GM23338 (cell line): ENCODE measurements at regions not wholly inside any gene's neighbourhood (a gene's known extent, or its start where the extent isn't known, plus 50 kb on each side); places are given as distances from the start of the nearest gene placed in this dataset.

Source experiments
- ATAC-seq: fragments of 200-7000 bp; cut with Tn5 transposase; 3 replicates; pipeline ENCODE4 v1.9.1; 2020
- DNase-seq: peaks from one replicate; pipeline ENCODE4 v3.0.0-alpha.2; 2015; ENCODE audit warnings: low spot score
- H2AFZ ChIP-seq: fragments of 200-600 bp; sonication (generic); 2 replicates; pipeline ENCODE4 v1.8.0; 2016; ENCODE audit warnings: antibody characterized with exemption, mild to moderate bottlenecking, moderate library complexity
- H3F3A ChIP-seq: fragments of 200-600 bp; sonication (generic); replicated peaks from 2 replicates; pipeline ENCODE4 v1.8.0; 2017; ENCODE audit warnings: antibody characterized with exemption, mixed run types, low read depth
- H3K27ac ChIP-seq: fragments of 200-600 bp; sonication (generic); 2 replicates; pipeline ENCODE4 v1.6.1; 2016; ENCODE audit warnings: low read depth
- H3K27me3 ChIP-seq: fragments of 200-600 bp; sonication (generic); 2 replicates; pipeline ENCODE4 v1.8.0; 2016; ENCODE audit warnings: mild to moderate bottlenecking, mixed run types, moderate library complexity; ENCODE audit not compliant: insufficient read depth
- H3K36me3 ChIP-seq: fragments of 200-600 bp; sonication (generic); 2 replicates; pipeline ENCODE4 v1.8.0; 2016; ENCODE audit warnings: mild to moderate bottlenecking; ENCODE audit not compliant: insufficient read depth
- H3K4me1 ChIP-seq: fragments of 200-600 bp; sonication (generic); 2 replicates; pipeline ENCODE4 v1.8.0; 2016; ENCODE audit warnings: mild to moderate bottlenecking, moderate library complexity; ENCODE audit not compliant: insufficient read depth
- H3K4me2 ChIP-seq: fragments of 200-600 bp; sonication (generic); 2 replicates; pipeline ENCODE4 v1.7.1; 2017; ENCODE audit warnings: mixed run types
- H3K4me3 ChIP-seq: fragments of 200-600 bp; sonication (generic); 2 replicates; pipeline ENCODE4 v1.6.1; 2016; ENCODE audit warnings: mixed run types
- H3K79me2 ChIP-seq: fragments of 200-600 bp; sonication (generic); replicated peaks from 2 replicates; pipeline ENCODE4 v1.8.0; 2017; ENCODE audit warnings: mild to moderate bottlenecking; ENCODE audit not compliant: insufficient read depth
- H3K9me2 ChIP-seq: fragments of 200-600 bp; sonication (generic); 2 replicates; pipeline ENCODE4 v1.8.0; 2017; ENCODE audit not compliant: insufficient read depth
- H4K20me1 ChIP-seq: fragments of 200-600 bp; sonication (generic); replicated peaks from 2 replicates; pipeline ENCODE4 v1.8.0; 2017; ENCODE audit warnings: mild to moderate bottlenecking; ENCODE audit not compliant: insufficient read depth
- H3K27ac Mint-ChIP-seq: 2 replicates; pipeline ENCODE4 v1.8.0; 2020; ENCODE audit warnings: inconsistent platforms, mild to moderate bottlenecking, moderate library complexity, mixed read lengths
- H3K27me3 Mint-ChIP-seq: 3 replicates; pipeline ENCODE4 v1.8.0; 2022; ENCODE audit warnings: low read depth, mild to moderate bottlenecking, moderate library complexity, mixed read lengths, inconsistent platforms; ENCODE audit not compliant: insufficient read depth, poor library complexity
- H3K36me3 Mint-ChIP-seq: 3 replicates; pipeline ENCODE4 v1.8.0; 2021; ENCODE audit warnings: low read depth, mild to moderate bottlenecking, inconsistent platforms, moderate library complexity, mixed read lengths
- H3K4me1 Mint-ChIP-seq: 3 replicates; pipeline ENCODE4 v1.8.0; 2020; ENCODE audit warnings: mild to moderate bottlenecking, inconsistent platforms, mixed read lengths
- H3K4me3 Mint-ChIP-seq: 3 replicates; pipeline ENCODE4 v1.8.0; 2021; ENCODE audit warnings: moderate library complexity, mild to moderate bottlenecking, inconsistent platforms, mixed read lengths
- H3K9me3 Mint-ChIP-seq: 3 replicates; pipeline ENCODE4 v1.8.0; 2020; ENCODE audit warnings: moderate library complexity, mild to moderate bottlenecking, inconsistent platforms, mixed read lengths
- CREB1 ChIP-seq: fragments of 250-450 bp; sonication (Bioruptor Pico); IDR thresholded peaks from 2 replicates; pipeline ENCODE4 v1.5.0; 2020; ENCODE audit warnings: low read depth, mild to moderate bottlenecking, moderate library complexity
- EZH2 ChIP-seq: fragments of 200-600 bp; sonication (generic); IDR thresholded peaks from one replicate; pipeline ENCODE4 v1.8.0; 2017; ENCODE audit warnings: antibody characterized with exemption, mild to moderate bottlenecking, low read depth; ENCODE audit not compliant: unreplicated experiment
- EZH2phosphoT487 ChIP-seq: fragments of 200-600 bp; sonication (generic); IDR thresholded peaks from one replicate; pipeline ENCODE4 v1.8.1; 2018; ENCODE audit warnings: antibody characterized with exemption; ENCODE audit not compliant: unreplicated experiment
- JUNB ChIP-seq: IDR thresholded peaks from one replicate; pipeline ENCODE4 v1.6.1; 2016; ENCODE audit warnings: antibody characterized with exemption; ENCODE audit not compliant: unreplicated experiment
- NANOG ChIP-seq: IDR thresholded peaks from 2 replicates; pipeline ENCODE4 v1.6.1; 2016; ENCODE audit warnings: antibody characterized with exemption, borderline replicate concordance
- POLR2AphosphoS5 ChIP-seq: IDR thresholded peaks from 2 replicates; pipeline ENCODE4 v1.6.1; 2016; ENCODE audit warnings: antibody characterized with exemption, low read depth
- STAT1 ChIP-seq: IDR thresholded peaks from one replicate; pipeline ENCODE4 v1.6.1; 2016; ENCODE audit warnings: antibody characterized with exemption; ENCODE audit not compliant: unreplicated experiment
- ZNF114 ChIP-seq: fragments of 250-450 bp; sonication (Bioruptor Pico); IDR thresholded peaks from 2 replicates; pipeline ENCODE4 v1.5.0; 2020; ENCODE audit warnings: mild to moderate bottlenecking, moderate library complexity
- ZNF331 ChIP-seq: fragments of 250-450 bp; sonication (Bioruptor Pico); IDR thresholded peaks from 2 replicates; pipeline ENCODE4 v1.5.0; 2020; ENCODE audit warnings: low read depth, mild to moderate bottlenecking, moderate library complexity
- TF ChIP-seq, protein P1 (sequence below): IDR thresholded peaks from one replicate; pipeline ENCODE4 v1.6.1; 2018; ENCODE audit warnings: antibody characterized with exemption; ENCODE audit not compliant: unreplicated experiment
- TF ChIP-seq, protein P2 (sequence below), 2 experiments: fragments of 200-600 bp in 1 of 2; sonication (generic) in 1 of 2; conservative IDR thresholded peaks; 2 replicates each; pipeline versions ENCODE4 v1.5.1 to v1.6.1; 2016 to 2017; ENCODE audit warnings: antibody characterized with exemption in 2 of 2, low read depth in 2 of 2, mild to moderate bottlenecking in 2 of 2, moderate library complexity in 1 of 2
- TF ChIP-seq, protein P3 (sequence below): fragments of 250-450 bp; sonication (Bioruptor Pico); IDR thresholded peaks from 2 replicates; pipeline ENCODE4 v1.5.0; 2020; ENCODE audit warnings: mild to moderate bottlenecking, moderate library complexity
- TF ChIP-seq, protein P4 (sequence below): IDR thresholded peaks from 2 replicates; pipeline ENCODE4 v1.6.1; 2016; ENCODE audit warnings: antibody characterized with exemption

DNA sequence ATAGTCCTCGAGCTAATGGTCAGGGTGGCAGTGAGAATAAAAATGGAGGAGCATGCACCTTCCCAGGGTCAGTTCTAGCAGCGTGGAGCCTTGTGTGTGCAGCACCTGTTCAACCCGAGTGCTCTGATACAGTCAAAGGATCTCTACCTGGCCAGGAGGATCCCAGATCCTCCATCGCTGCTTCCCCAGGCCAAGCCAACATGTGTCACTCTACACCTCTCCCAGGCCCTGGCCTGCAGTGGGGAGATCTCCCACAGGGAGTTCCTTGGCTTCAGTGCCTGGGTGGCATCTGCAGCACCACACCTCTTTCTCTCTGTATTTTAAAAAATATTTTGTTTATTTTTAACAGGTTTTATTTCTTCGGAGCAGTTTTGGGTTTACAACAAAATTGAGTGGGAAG is 414.8 kb upstream of the C2CD4B start:
- Histone ChIP-seq H3K27me3 (no peaks in the 10 kb centered on the region), H3K27ac (no peak overlapping the region), H3F3A (no peaks in the 10 kb centered on the region), H3K4me3 (no peak overlapping the region), H3K9me2 (no peaks in the 10 kb centered on the region), H2AFZ (no peak overlapping the region), H3K79me2 (no peaks in the 10 kb centered on the region), H3K4me2 (no peak overlapping the region), H4K20me1 (0 out of 2 replicates have a peak, but pooled peaks cover 3% of the 10 kb centered on the region), H3K36me3 (no peaks in the 10 kb centered on the region), H3K4me1 (peaks cover 19% of the 10 kb centered on the region)
- no peak overlapping the region for H3K4me3 Mint-ChIP-seq
- DNase-seq (no peak), ATAC-seq (no peak)
- peaks cover 6% of the 10 kb centered on the region for H3K27me3 Mint-ChIP-seq
- H3K36me3 Mint-ChIP-seq = no peaks in the 10 kb centered on the region
- H3K9me3 Mint-ChIP-seq = no peaks in the 10 kb centered on the region
- peaks cover 30% of the 10 kb centered on the region for H3K4me1 Mint-ChIP-seq
- H3K27ac Mint-ChIP-seq = no peak overlapping the region
- no peak for TF ChIP-seq ZNF331 (CRISPR knock-in tag)
- TF ChIP-seq, protein P1, sequence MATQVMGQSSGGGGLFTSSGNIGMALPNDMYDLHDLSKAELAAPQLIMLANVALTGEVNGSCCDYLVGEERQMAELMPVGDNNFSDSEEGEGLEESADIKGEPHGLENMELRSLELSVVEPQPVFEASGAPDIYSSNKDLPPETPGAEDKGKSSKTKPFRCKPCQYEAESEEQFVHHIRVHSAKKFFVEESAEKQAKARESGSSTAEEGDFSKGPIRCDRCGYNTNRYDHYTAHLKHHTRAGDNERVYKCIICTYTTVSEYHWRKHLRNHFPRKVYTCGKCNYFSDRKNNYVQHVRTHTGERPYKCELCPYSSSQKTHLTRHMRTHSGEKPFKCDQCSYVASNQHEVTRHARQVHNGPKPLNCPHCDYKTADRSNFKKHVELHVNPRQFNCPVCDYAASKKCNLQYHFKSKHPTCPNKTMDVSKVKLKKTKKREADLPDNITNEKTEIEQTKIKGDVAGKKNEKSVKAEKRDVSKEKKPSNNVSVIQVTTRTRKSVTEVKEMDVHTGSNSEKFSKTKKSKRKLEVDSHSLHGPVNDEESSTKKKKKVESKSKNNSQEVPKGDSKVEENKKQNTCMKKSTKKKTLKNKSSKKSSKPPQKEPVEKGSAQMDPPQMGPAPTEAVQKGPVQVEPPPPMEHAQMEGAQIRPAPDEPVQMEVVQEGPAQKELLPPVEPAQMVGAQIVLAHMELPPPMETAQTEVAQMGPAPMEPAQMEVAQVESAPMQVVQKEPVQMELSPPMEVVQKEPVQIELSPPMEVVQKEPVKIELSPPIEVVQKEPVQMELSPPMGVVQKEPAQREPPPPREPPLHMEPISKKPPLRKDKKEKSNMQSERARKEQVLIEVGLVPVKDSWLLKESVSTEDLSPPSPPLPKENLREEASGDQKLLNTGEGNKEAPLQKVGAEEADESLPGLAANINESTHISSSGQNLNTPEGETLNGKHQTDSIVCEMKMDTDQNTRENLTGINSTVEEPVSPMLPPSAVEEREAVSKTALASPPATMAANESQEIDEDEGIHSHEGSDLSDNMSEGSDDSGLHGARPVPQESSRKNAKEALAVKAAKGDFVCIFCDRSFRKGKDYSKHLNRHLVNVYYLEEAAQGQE = no peak
- TF ChIP-seq STAT1 = no peak
- no peak for TF ChIP-seq POLR2AphosphoS5
- TF ChIP-seq CREB1 (CRISPR knock-in tag) = no peak
- no peak for TF ChIP-seq EZH2phosphoT487
- no peak for TF ChIP-seq JUNB
- no peak for TF ChIP-seq ZNF114
- TF ChIP-seq EZH2 = no peak
- TF ChIP-seq, protein P2, sequence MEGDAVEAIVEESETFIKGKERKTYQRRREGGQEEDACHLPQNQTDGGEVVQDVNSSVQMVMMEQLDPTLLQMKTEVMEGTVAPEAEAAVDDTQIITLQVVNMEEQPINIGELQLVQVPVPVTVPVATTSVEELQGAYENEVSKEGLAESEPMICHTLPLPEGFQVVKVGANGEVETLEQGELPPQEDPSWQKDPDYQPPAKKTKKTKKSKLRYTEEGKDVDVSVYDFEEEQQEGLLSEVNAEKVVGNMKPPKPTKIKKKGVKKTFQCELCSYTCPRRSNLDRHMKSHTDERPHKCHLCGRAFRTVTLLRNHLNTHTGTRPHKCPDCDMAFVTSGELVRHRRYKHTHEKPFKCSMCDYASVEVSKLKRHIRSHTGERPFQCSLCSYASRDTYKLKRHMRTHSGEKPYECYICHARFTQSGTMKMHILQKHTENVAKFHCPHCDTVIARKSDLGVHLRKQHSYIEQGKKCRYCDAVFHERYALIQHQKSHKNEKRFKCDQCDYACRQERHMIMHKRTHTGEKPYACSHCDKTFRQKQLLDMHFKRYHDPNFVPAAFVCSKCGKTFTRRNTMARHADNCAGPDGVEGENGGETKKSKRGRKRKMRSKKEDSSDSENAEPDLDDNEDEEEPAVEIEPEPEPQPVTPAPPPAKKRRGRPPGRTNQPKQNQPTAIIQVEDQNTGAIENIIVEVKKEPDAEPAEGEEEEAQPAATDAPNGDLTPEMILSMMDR (conservative IDR thresholded peaks at IDR 0.05; ENCODE audit: low read depth in 2 of 2) = no peak
- TF ChIP-seq, protein P3, sequence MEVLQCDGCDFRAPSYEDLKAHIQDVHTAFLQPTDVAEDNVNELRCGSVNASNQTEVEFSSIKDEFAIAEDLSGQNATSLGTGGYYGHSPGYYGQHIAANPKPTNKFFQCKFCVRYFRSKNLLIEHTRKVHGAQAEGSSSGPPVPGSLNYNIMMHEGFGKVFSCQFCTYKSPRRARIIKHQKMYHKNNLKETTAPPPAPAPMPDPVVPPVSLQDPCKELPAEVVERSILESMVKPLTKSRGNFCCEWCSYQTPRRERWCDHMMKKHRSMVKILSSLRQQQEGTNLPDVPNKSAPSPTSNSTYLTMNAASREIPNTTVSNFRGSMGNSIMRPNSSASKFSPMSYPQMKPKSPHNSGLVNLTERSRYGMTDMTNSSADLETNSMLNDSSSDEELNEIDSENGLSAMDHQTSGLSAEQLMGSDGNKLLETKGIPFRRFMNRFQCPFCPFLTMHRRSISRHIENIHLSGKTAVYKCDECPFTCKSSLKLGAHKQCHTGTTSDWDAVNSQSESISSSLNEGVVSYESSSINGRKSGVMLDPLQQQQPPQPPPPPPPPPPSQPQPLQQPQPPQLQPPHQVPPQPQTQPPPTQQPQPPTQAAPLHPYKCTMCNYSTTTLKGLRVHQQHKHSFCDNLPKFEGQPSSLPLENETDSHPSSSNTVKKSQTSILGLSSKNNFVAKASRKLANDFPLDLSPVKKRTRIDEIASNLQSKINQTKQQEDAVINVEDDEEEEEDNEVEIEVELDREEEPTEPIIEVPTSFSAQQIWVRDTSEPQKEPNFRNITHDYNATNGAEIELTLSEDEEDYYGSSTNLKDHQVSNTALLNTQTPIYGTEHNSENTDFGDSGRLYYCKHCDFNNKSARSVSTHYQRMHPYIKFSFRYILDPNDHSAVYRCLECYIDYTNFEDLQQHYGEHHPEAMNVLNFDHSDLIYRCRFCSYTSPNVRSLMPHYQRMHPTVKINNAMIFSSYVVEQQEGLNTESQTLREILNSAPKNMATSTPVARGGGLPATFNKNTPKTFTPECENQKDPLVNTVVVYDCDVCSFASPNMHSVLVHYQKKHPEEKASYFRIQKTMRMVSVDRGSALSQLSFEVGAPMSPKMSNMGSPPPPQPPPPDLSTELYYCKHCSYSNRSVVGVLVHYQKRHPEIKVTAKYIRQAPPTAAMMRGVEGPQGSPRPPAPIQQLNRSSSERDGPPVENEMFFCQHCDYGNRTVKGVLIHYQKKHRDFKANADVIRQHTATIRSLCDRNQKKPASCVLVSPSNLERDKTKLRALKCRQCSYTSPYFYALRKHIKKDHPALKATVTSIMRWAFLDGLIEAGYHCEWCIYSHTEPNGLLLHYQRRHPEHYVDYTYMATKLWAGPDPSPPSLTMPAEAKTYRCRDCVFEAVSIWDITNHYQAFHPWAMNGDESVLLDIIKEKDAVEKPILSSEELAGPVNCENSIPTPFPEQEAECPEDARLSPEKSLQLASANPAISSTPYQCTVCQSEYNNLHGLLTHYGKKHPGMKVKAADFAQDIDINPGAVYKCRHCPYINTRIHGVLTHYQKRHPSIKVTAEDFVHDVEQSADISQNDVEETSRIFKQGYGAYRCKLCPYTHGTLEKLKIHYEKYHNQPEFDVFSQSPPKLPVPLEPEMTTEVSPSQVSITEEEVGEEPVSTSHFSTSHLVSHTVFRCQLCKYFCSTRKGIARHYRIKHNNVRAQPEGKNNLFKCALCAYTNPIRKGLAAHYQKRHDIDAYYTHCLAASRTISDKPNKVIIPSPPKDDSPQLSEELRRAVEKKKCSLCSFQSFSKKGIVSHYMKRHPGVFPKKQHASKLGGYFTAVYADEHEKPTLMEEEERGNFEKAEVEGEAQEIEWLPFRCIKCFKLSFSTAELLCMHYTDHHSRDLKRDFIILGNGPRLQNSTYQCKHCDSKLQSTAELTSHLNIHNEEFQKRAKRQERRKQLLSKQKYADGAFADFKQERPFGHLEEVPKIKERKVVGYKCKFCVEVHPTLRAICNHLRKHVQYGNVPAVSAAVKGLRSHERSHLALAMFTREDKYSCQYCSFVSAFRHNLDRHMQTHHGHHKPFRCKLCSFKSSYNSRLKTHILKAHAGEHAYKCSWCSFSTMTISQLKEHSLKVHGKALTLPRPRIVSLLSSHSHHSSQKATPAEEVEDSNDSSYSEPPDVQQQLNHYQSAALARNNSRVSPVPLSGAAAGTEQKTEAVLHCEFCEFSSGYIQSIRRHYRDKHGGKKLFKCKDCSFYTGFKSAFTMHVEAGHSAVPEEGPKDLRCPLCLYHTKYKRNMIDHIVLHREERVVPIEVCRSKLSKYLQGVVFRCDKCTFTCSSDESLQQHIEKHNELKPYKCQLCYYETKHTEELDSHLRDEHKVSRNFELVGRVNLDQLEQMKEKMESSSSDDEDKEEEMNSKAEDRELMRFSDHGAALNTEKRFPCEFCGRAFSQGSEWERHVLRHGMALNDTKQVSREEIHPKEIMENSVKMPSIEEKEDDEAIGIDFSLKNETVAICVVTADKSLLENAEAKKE = no peak
- TF ChIP-seq, protein P4, sequence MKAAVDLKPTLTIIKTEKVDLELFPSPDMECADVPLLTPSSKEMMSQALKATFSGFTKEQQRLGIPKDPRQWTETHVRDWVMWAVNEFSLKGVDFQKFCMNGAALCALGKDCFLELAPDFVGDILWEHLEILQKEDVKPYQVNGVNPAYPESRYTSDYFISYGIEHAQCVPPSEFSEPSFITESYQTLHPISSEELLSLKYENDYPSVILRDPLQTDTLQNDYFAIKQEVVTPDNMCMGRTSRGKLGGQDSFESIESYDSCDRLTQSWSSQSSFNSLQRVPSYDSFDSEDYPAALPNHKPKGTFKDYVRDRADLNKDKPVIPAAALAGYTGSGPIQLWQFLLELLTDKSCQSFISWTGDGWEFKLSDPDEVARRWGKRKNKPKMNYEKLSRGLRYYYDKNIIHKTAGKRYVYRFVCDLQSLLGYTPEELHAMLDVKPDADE = no peak
- no peak for TF ChIP-seq NANOG
